Right renal pelvis (tissue), 4 donors: ENCODE measurements at regions not wholly inside any gene's neighbourhood (a gene's known extent, or its start where the extent isn't known, plus 50 kb on each side); places are given as distances from the start of the nearest gene placed in this dataset.
"Not testable (repeated sequence)": the region's sequence is repeated elsewhere in the genome, so short reads cannot be mapped to it uniquely, and the experiment has no call there.

Experiments used
- DNase-seq, 4 donors: peaks; one replicate each; pipeline ENCODE4 v3.0.0-alpha.2; 2013; ENCODE audit warnings: low read depth in 4 of 4, low spot score in 3 of 4, missing footprints in 1 of 4

DNA sequence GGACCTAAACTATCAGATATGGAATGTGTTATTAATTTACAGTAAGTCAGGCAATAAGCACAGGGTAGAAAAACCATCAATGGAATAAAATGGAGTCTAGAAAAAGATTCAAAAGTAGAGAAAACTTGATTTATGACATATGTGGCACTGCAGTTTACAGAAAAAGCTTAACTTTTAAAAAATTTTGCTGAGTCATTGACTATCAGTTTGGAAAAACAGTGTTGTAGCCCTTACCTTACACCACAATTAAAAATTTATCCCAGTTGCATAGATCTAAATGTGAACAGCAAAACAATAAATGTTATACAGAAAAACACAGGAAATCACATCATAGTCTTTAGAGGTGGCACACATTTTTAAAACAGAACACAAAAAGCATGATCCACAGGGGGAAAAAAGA is 108.5 kb downstream of the USP22 start:
- no peak for DNase-seq

DNA sequence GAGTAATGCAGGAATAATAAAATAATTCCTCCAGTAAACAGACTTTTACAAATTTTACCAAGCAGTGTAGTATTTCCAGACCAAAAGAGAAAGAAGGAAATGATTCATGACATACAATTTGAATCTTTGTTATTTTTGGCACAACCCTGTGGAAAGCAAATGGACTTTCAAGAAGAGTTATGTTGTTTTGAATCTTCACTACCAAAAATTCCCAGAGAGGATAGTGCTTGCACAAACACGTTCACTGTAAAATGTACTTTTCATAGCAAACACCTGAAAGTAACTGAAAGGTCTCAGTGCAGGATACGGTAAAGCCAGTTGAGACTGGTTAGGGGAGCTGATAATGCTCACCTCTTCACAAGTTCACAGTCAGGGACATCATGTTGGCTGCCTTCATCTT is 107.1 kb downstream of the USP22 start:
- no peak for DNase-seq

DNA sequence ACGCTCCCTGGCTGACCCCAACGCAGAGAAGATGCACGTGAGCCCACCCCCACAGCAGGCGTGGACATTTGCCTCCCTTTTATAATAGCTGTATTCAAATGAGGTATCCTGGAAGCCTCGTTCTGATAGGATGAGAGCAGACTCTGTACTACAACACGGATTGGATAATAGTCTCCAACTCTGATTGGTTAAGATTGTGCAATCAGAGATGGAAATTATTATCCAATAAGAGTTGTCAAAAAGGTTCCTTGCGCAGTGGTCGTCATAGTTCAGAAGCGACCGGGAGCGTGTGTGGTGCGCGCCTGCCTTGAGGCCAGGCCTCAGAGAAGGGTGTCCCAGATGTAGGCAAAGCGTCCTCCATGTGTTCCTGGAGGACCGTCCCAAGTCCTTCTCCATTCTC is 104.6 kb downstream of the USP22 start:
- DNase-seq, result no peak

DNA sequence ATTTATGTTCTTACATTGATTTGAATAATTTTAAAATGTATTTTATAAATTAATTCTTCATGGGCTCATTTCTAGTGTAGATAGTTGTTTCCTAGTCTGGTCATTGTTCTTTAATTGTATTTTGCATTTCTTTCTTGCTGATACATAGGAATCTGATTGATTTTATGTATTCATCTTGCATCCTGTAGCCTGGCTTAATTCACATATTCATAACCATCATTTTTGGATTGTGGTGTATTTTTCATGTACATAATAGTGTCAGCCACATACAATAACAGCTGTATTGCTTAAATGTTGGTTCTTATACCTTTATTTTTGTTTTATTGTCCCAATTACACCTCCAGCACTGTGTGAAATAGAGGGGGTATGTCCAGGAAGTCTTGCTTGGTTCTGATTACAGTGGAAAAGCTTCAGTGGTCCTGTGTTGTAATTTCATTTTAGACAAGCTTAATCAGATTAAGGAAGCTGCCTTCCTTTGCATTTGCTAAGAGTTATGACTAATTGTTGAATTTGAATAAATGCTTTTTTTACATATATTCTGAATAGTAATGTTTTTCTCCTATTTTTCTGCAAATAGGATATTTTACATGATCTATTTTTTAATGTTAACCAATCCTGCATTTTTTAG is 103.7 kb downstream of the USP22 start:
- no peak for DNase-seq

DNA sequence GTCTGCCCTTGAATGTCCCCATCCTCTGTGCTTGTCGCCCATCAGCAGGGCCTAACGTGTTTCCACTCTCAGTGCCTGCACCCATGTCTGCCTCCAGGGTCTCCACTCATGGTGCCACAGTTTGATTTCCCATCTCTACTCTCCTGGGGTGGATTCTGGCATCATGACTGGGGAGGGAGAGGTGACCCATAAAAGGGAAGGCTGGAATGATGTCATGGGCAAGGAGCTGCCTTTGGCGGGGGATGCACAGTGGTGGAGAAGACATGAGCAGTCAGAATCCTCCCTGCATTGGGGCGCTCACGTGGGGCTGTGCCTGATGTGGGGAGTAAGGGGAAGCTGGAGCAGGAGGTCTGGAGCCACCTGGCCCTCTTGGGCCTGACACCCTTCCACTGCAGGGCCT is 100.9 kb downstream of the USP22 start:
- DNase-seq, result no peak

DNA sequence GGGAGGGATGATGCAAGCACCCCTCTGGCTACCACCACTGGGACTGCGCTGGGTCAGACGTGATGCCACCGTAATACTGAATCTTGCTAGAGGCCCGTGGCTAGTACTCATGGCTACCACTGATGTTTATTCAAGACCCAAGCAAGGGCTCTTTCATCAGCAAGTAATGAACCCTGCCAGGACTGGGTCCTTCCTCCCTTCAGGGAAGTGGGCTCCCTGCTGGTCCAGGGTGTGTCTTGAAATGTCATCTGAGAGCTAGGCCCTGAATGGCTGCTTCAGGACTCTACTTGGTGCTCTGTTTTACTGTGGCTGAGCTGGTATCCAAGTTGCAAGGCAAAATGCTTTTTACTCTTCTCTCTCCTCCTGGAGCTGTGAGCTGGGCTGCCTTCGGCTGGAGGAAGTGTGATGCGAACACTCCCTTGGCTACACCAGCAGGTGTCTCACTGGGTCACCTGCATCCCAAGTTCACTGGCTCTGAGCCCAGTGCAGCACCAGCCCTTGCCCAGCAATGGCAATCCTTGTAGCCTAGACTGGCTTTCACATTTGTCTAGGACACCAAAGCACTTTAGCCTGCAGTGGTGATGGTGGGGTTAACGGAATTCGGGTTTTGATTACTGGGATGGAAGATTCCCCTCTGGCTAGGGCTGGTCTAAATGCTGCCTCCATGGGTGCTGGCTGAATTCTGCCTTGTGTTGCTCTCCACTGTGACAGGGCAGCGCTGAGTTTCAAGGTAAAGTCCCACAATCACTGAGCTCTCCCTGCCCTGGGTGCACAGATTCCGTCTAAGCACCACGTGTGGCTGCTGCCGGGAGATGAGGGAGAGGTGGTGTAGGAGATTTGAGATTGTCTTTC is 98.6 kb downstream of the USP22 start:
- no peak for DNase-seq

DNA sequence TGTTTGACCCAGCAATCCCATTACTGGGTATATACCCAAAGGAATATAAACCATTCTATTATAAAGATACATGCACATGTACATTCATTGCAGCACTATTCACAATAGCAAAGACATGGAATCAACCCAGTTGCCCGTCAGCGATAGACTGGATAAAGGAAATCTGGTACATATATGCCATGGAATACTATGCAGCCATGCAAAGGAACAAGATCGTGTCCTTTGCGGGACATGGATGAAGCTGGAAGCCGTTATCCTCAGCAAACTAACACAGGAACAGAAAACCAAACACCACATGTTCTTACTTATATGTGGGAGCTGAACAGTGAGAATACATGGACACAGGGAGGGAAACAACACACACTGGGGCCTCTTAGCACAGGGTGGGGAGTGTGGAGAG is 95.1 kb downstream of the USP22 start:
- not testable (repeated sequence) for DNase-seq

DNA sequence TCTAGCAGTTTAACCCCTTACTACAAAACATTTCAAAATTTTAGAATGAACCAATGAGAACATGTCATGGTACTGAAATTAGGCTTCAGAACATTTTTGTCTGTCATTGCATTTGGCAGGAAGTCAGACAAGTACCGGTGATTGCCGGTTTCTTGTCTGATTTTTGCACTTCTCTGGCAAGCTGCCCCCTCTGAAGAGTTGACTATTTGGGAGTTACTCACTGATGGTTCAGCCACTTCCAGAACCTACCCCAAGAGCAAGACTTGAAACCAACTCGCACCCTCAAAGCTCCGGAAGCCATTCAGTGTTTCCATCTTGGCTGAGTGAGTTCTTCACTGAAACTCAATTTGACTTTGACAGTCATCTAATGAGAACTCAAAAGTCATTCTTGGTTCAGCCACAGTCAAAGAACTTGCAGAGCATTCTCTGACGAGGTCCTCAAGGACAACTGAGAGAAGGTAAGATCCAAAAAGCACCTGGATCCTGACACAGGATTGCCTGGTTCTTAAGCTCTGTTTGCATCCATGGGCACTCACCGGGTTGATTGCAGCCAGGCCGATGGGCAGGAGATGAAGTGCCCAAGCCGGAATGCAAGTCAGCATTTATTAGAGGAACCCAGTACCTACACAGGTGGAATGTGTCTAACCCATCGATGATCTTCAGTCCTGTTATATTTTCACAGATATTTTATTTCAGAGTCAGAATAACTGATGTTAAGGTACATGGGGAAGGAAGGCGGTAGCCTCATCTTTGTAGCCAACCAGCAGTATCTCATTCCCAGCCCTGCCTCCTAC is 93.6 kb downstream of the USP22 start:
- no peak for DNase-seq
